Stomach (tissue), 4 donors: ENCODE measurements at regions not wholly inside any gene's neighbourhood (a gene's known extent, or its start where the extent isn't known, plus 50 kb on each side); places are given as distances from the start of the nearest gene placed in this dataset.

Source experiments
- CTCF ChIP-seq, 7 experiments: fragments of 450-650 bp in 4 of 7; fragments of 200-600 bp in 3 of 7; sonication (generic) in 3 of 7; IDR thresholded peaks; one replicate each; pipeline ENCODE4 v1.5.1; 2016 to 2019; ENCODE audit warnings: antibody characterized with exemption in 7 of 7, control low read depth in 2 of 7, mild to moderate bottlenecking in 1 of 7
- EP300 ChIP-seq: sonication (generic); formaldehyde crosslinking; IDR thresholded peaks from one replicate; pipeline ENCODE4 v1.6.1; 2017; ENCODE audit warnings: antibody characterized with exemption
- POLR2A ChIP-seq, 4 donors: fragments of 450-650 bp; IDR thresholded peaks; one replicate each; pipeline ENCODE4 v1.6.1; 2016; ENCODE audit warnings: antibody characterized with exemption in 4 of 4, control low read depth in 2 of 4, mild to moderate bottlenecking in 1 of 4, moderate library complexity in 1 of 4
- POLR2AphosphoS5 ChIP-seq, 3 donors: sonication (generic); formaldehyde crosslinking; IDR thresholded peaks; one replicate each; pipeline ENCODE4 v1.6.1; 2016; ENCODE audit warnings: antibody characterized with exemption in 3 of 3

GRCh38 chr6:97885325-97885724 lies 602.3 kb upstream of the MMS22L start:
- TF ChIP-seq CTCF (IDR thresholded peaks at IDR 0.05) (no peak), POLR2A (IDR thresholded peaks at IDR 0.05) (no peak), EP300 (no peak), POLR2AphosphoS5 (IDR thresholded peaks at IDR 0.05) (no peak)
